Left forelimb (tissue), 1 donor: ENCODE measurements at regions not wholly inside any gene's neighbourhood (a gene's known extent, or its start where the extent isn't known, plus 50 kb on each side); places are given as distances from the start of the nearest gene placed in this dataset.

Experiments used
- DNase-seq: peaks from one replicate; pipeline ENCODE4 v3.0.0-alpha.2; 2018; ENCODE audit warnings: low spot score

GRCh38 chr1:216814576-216815259 lies 91.5 kb upstream of the ESRRG start:
- DNase-seq = no peak

DNA sequence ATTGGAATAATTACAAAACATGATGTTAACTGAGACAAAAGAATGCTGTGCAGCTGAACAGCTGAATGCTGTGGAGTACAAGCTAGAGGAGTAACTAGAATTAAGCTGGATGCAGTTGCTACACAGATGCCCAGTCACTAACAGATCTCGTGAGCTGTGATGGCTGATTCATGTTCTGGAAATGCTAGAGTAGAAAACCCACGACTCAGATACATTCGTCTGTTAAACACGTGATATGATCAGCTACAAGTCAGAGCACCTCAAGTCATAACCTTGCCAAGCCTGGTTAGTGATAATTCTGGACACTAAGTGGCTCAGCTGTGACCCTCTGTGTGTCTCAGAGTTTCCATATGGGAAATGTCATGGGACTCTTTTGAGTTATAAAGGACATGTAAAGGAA lies 89.7 kb upstream of the ESRRG start:
- DNase-seq = no peak

DNA sequence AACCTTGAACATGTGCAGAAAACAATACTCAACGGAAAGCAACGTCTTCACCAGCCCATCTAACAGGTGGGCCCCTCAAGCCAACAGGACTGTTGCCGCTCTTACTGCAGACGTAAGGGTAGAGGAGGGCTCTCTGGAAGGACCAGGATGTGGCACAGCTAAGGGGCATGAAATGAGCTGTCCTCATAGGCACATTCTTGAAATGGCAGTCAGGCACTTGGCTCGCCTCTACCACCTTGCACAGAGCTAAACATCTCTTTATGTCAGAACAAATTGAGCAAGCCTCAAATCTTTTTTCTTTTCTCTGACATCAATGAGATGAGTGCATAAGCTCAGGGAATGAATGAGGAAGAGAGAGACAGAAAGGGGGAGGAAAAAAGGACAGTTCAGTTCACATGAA lies 86.4 kb upstream of the ESRRG start:
- no peak for DNase-seq

GRCh38 chr1:216807696-216808095 lies 84.5 kb upstream of the ESRRG start:
- no peak for DNase-seq

- DNase-seq = no peak
Measured at GRCh38 chr1:216805953-216806352, 82.7 kb upstream of the ESRRG start.

- DNase-seq = no peak
Measured at GRCh38 chr1:216805233-216805632, 82.0 kb upstream of the ESRRG start.

GRCh38 chr1:216804111-216804510 lies 80.9 kb upstream of the ESRRG start:
- DNase-seq = no peak

GRCh38 chr1:216794586-216794985 lies 71.4 kb upstream of the ESRRG start:
- no peak for DNase-seq

- no peak for DNase-seq
Measured at GRCh38 chr1:216793973-216794372, 70.7 kb upstream of the ESRRG start.

DNA sequence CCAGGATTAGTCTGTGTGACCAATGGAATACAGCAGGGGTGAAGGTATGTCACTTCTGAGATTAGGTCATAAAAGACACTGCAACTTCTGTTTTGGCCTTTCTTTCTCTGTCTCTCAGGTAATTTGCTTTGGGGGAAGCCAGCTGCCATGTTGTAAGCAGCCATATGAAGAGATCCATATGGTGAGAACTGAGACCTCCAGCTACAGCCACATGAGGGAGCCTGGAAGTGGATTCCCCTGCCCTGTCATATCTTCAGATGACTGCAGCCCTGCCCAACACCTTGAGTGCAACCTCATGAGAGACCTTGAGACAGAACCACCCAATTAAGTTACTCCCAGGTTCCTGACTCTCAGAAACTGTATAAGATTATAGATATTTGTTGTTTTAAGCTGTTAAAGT lies 70.1 kb upstream of the ESRRG start:
- no peak for DNase-seq

DNA sequence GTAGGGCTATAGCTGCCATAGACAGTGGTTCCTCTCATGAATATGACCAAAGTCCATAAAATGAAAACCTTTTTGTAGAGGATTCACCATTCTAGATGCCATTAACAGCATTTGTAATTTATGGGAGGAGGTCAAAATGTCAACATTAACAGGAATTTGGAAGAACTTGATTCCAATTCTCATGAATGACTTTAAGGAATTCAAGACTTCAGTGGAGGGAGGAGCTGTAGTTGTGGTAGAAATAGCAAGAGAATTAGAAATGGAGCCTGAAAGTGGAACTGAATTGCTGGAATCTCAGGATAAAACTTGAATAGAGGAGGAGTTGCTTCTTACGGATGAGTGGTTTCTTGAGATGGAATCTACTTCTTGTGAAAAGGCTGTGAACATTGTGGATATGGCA lies 65.4 kb upstream of the ESRRG start:
- no peak for DNase-seq

- no peak for DNase-seq
Measured at GRCh38 chr1:216785737-216786136, 62.5 kb upstream of the ESRRG start.

- DNase-seq = no peak
Measured at GRCh38 chr1:216785221-216785620, 62.0 kb upstream of the ESRRG start.

DNA sequence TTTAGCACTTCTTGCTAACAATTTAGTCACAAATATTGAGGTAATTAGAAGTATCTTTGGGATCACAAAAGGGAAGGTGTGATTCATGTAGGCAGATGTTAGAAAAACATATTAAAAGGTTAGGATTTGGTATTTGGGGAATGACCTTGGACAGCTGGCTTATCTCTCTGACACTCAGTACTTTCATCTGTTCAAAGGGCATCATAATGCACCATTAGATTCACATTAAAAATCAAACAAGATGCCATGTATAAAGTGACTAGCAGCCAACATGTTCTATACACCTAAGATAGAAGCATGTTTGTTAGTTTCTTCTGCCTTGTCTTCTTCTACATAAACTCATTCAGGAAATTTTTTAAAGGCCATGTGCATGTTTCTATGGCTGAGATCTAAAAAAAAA lies 56.5 kb upstream of the ESRRG start:
- DNase-seq = no peak

GRCh38 chr1:216778737-216779136 lies 55.5 kb upstream of the ESRRG start:
- DNase-seq = no peak

DNA sequence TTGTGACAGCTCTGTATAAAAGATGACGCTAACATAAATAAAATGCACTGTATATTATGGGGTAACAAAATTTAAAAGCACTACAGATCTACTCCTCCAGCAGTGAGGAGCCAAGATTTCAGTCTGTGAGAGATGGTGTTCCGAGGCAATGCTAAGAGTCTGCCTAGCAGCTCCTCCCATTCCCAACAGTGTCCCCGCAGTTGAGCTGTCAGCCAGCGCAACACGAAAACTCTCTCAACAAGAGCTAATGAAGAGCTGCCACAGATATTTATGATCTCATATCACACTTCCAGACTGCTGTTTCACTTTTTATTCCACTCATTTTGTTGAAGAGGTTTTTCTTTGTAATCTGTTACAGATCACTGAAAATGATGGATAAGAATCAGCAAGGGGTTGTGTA lies 53.9 kb upstream of the ESRRG start:
- no peak for DNase-seq
